Transverse colon (tissue), 4 donors: ENCODE measurements at regions not wholly inside any gene's neighbourhood (a gene's known extent, or its start where the extent isn't known, plus 50 kb on each side); places are given as distances from the start of the nearest gene placed in this dataset.

Experiments
- DNase-seq: peaks from one replicate; pipeline ENCODE4 v3.0.0-alpha.2; 2019
- H3K27ac ChIP-seq, 4 donors: fragments of 200-600 bp; sonication (generic); 2 replicates each; pipeline ENCODE4 v1.5.1; 2016 to 2018; ENCODE audit warnings: inconsistent platforms in 4 of 4
- H3K27me3 ChIP-seq: fragments of 200-600 bp; sonication (generic); 2 replicates; pipeline ENCODE4 v1.5.1; 2017; ENCODE audit warnings: inconsistent platforms
- H3K36me3 ChIP-seq, 4 donors: fragments of 200-600 bp; sonication (generic); 2 replicates each; pipeline ENCODE4 v1.5.1; 2017 to 2019; ENCODE audit warnings: inconsistent platforms in 4 of 4
- H3K4me1 ChIP-seq, 4 donors: fragments of 200-600 bp; sonication (generic); 2 replicates each; pipeline ENCODE4 v1.5.1; 2017 to 2020; ENCODE audit warnings: inconsistent platforms in 4 of 4
- H3K4me3 ChIP-seq, 4 donors: fragments of 200-600 bp; sonication (generic); 1 replicate in 1 of 4; 2 replicates in 3 of 4; pipeline versions ENCODE4 v1.5.1 to v1.6.1; 2017 to 2019; ENCODE audit warnings: inconsistent platforms in 4 of 4
- H3K9me3 ChIP-seq, 2 donors: fragments of 200-600 bp; sonication (generic); 2 replicates each; pipeline ENCODE4 v1.5.1; 2017 to 2019; ENCODE audit warnings: inconsistent platforms in 2 of 2
- EP300 ChIP-seq: sonication (generic); formaldehyde crosslinking; IDR thresholded peaks from one replicate; pipeline ENCODE4 v1.6.1; 2017; ENCODE audit warnings: antibody characterized with exemption, low read depth
- POLR2A ChIP-seq: fragments of 450-650 bp; IDR thresholded peaks from one replicate; pipeline ENCODE4 v1.6.1; 2016; ENCODE audit warnings: antibody characterized with exemption, mild to moderate bottlenecking, moderate library complexity
- POLR2AphosphoS5 ChIP-seq, 3 donors: sonication (generic); formaldehyde crosslinking; IDR thresholded peaks; one replicate each; pipeline ENCODE4 v1.6.1; 2016; ENCODE audit warnings: antibody characterized with exemption in 3 of 3
- WGBS, 2 donors: methylation state at CpG; one replicate each; pipeline ENCODE4 v1.1.5; 2018; ENCODE audit warnings: low coverage in 1 of 2; 5-methylcytosine and 5-hydroxymethylcytosine counted together
- in situ Hi-C, 4 donors: fragments of 200-750 bp; cut with MboI; loops; one replicate each; pipeline versions ENCODE4 v1.15.0 to v1.15.1; 2017; ENCODE audit warnings: low sequenced_read_pairs in 3 of 4, low pct_ligation_motif_present in 1 of 4, low pct_unique_long_range_greater_than_20kb in 1 of 4
- intact Hi-C: fragments of 100-400 bp; cut with DNase I; formaldehyde crosslinking; loops from one replicate; pipeline ENCODE4 v1.15.1; 2023; ENCODE audit warnings: low total_unique reads
- TF ChIP-seq, protein P1 (sequence below), 5 experiments: fragments of 200-600 bp in 3 of 5; fragments of 450-650 bp in 2 of 5; sonication (generic) in 3 of 5; IDR thresholded peaks; 1 replicate in 2 of 5; 2 replicates in 3 of 5; pipeline ENCODE4 v1.5.1; 2016 to 2017; ENCODE audit warnings: antibody characterized with exemption in 5 of 5, inconsistent platforms in 3 of 5, mild to moderate bottlenecking in 2 of 5, moderate library complexity in 1 of 5

DNA sequence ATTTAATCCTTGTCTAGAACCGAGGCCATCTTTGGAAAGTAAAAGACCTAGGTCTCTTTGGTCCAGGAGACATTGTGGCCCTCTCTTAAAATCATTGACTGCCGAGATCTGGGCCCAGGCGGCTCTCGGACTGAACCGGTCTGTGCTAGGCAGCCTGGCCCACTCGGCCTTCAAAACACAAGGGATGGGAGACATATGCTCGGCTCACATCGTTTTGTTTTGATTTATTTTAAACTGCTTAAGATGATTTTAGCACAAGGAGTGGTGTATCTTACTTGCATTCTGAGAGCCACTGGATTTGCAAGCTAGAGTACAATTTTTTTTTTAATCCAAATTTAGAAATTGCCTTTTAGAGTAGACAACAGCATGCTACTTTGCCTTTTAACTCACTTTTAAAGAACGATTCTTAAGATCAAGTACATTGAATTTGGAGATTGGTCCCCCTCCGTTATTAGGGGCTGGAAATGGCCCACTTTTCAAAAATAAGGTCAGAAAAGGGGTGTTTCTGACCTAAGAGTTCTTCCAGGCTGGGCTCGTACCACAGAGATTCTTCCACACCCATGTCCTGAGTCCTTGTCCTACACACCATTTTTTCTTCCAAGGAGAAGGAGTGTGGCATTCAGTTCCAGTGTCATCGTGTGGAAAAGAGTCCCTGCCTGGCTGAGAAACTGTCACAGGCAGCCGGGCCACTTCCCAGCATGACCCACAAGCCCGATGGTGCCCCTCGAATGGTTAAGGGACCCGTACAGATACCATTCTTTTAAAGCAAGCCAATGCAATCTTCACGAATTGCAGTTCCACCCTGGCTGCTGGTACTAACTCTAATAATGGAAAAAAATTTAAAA, 80.5 kb upstream of the WNT7B start:
- peak overlapping the region in 2 of 4 donors; percentile 2 to 88 for H3K4me3 ChIP-seq
- no peaks in the 10 kb centered on the region for H3K9me3 ChIP-seq
- no peaks in the 10 kb centered on the region for H3K36me3 ChIP-seq
- in situ Hi-C loops = no loop called here
- peaks cover 32 to 82% (median 63%) of the 10 kb centered on the region in 4 donors for H3K4me1 ChIP-seq
- DNase-seq = peak; percentile 10
- peak overlapping the region; percentile 97 to 100 (median 99) for H3K27ac ChIP-seq
- intact Hi-C loops = no loop called here
- 36 to 40% methylated on average over 9 to 17 of the region's 17 CpGs for WGBS, 2 donors
- no peaks in the 10 kb centered on the region for H3K27me3 ChIP-seq
- TF ChIP-seq EP300 = no peak
- TF ChIP-seq POLR2AphosphoS5 (IDR thresholded peaks at IDR 0.05) = peak in 1 of 3 donors; percentile 18
- no peak for TF ChIP-seq POLR2A
- TF ChIP-seq, protein P1, sequence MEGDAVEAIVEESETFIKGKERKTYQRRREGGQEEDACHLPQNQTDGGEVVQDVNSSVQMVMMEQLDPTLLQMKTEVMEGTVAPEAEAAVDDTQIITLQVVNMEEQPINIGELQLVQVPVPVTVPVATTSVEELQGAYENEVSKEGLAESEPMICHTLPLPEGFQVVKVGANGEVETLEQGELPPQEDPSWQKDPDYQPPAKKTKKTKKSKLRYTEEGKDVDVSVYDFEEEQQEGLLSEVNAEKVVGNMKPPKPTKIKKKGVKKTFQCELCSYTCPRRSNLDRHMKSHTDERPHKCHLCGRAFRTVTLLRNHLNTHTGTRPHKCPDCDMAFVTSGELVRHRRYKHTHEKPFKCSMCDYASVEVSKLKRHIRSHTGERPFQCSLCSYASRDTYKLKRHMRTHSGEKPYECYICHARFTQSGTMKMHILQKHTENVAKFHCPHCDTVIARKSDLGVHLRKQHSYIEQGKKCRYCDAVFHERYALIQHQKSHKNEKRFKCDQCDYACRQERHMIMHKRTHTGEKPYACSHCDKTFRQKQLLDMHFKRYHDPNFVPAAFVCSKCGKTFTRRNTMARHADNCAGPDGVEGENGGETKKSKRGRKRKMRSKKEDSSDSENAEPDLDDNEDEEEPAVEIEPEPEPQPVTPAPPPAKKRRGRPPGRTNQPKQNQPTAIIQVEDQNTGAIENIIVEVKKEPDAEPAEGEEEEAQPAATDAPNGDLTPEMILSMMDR (IDR thresholded peaks at IDR 0.05) = no peak

DNA sequence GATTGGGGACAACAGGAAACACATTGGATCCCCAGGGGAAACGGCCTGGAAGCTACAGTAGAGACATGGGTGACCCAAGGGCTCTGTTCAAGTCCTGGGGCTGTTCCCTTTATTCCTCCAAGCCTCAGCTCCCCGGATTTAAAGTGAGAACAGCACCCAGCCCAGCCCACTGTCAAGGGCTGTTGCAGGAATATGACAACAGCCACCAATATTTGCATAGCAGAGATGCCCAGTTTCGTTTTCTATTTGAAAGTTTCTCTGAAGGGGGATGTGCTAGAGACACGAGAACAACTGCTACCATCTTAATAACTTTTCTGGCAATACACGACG, 81.1 kb upstream of the WNT7B start:
- WGBS, 2 donors = 5 to 6% methylated on average over 6 of the region's 6 CpGs
- H3K4me1 ChIP-seq = peaks cover 29 to 82% (median 63%) of the 10 kb centered on the region in 4 donors
- TF ChIP-seq, protein P1 (IDR thresholded peaks at IDR 0.05) = no peak
- TF ChIP-seq POLR2A (peak; percentile 15), EP300 (no peak), POLR2AphosphoS5 (IDR thresholded peaks at IDR 0.05) (peak; percentile 26 to 60 (median 52))
- peak overlapping the region in 1 of 4 donors; percentile 88 for H3K4me3 ChIP-seq
- H3K27me3 ChIP-seq = no peaks in the 10 kb centered on the region
- DNase-seq = peak; percentile 55
- H3K27ac ChIP-seq = peak overlapping the region; percentile 97 to 100 (median 99)
- in situ Hi-C loops = no loop called here
- H3K36me3 ChIP-seq = no peaks in the 10 kb centered on the region
- intact Hi-C loops = no loop called here
- no peaks in the 10 kb centered on the region for H3K9me3 ChIP-seq

DNA sequence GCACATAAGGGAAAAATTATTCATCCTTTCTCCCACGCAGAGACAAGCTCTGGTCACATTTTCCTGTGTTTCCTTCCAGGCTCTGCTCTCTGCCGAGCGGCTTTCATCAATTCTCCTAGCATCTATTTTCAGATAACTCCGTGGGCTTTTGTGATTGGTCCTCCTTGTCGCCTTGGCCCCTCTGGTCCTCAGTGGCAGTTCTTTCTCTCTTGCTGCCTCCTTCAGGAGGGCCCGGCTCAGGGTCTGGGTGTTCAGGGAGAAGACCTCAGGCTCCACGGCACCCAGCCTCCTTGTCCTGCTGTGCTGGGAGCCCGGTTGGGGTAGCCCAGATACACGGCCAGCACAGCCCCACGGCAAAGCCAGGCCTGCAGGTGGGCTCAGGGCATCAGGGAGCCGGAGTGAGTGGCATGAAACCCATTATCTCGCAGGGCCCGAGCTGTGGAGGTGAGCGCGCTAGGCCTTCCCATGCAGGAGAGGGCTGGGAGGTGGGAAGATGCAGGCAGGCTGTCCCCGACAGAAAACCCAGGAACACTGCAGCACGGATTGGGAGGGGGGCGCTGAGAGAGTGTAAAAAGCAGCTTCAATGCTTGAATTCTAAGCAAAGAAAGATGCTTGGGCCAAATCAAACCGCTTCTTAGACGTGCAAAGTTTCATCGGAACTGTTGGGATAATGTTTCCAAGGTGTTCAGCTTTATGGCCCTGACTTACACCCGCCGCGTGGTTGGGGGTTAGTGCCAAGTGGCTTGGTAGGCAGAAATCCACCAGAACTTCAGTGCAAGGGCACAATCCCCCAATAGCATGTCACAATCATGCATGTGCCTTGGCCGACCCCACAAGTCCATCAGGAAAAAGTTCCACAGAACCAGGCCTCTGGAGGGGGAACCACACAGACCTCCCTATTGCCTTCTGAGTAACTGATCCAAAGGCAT, 81.9 kb upstream of the WNT7B start:
- in situ Hi-C loops = no loop called here
- DNase-seq = peak; percentile 9
- Histone ChIP-seq H3K9me3 (no peaks in the 10 kb centered on the region), H3K4me1 (peaks cover 29 to 87% (median 67%) of the 10 kb centered on the region in 4 donors), H3K4me3 (peak overlapping the region in 1 of 4 donors; percentile 88), H3K36me3 (no peaks in the 10 kb centered on the region), H3K27me3 (no peaks in the 10 kb centered on the region), H3K27ac (peak overlapping the region; percentile 97 to 100 (median 99))
- TF ChIP-seq POLR2A (no peak), POLR2AphosphoS5 (IDR thresholded peaks at IDR 0.05) (no peak), EP300 (no peak)
- TF ChIP-seq, protein P1 (IDR thresholded peaks at IDR 0.05) = no peak
- intact Hi-C loops = no loop called here
- 66 to 71% methylated on average over 5 to 24 of the region's 25 CpGs for WGBS, 2 donors
